Retinal pigment epithelial cell (primary cell): ENCODE measurements at regions not wholly inside any gene's neighbourhood (a gene's known extent, or its start where the extent isn't known, plus 50 kb on each side); places are given as distances from the start of the nearest gene placed in this dataset.

Source experiments
- DNase-seq: peaks from one replicate; pipeline ENCODE4 v3.0.0-alpha.2; 2010; ENCODE audit warnings: low read depth
- H3K4me3 ChIP-seq: 2 replicates; pipeline ENCODE4 v1.5.1; 2011; ENCODE audit warnings: mild to moderate bottlenecking, low read length, control low read depth, moderate library complexity
- CTCF ChIP-seq: conservative IDR thresholded peaks from 2 replicates; pipeline ENCODE4 v1.5.1; 2011; ENCODE audit warnings: low read depth, low read length, control low read depth, inconsistent platforms

- TF ChIP-seq CTCF: no peak
- no peak overlapping the region for H3K4me3 ChIP-seq
- DNase-seq: no peak
These were observed 70.7 kb upstream of the EDNRB start for GRCh38 chr13:77989281-77989680.

GRCh38 chr13:77988355-77988754 lies 69.7 kb upstream of the EDNRB start:
- no peak for DNase-seq
- no peak for TF ChIP-seq CTCF
- H3K4me3 ChIP-seq: no peak overlapping the region

- no peak for DNase-seq
- no peak for TF ChIP-seq CTCF
- no peak overlapping the region for H3K4me3 ChIP-seq
These were observed 68.1 kb upstream of the EDNRB start for GRCh38 chr13:77986713-77987112.

GRCh38 chr13:77985866-77986636 lies 67.4 kb upstream of the EDNRB start:
- TF ChIP-seq CTCF: no peak
- no peak overlapping the region for H3K4me3 ChIP-seq
- no peak for DNase-seq

- no peak overlapping the region for H3K4me3 ChIP-seq
- peak; percentile 25 for DNase-seq
- TF ChIP-seq CTCF: no peak
These were observed 62.8 kb upstream of the EDNRB start for GRCh38 chr13:77981281-77981881.

GRCh38 chr13:77980592-77980991 lies 62.0 kb upstream of the EDNRB start:
- no peak overlapping the region for H3K4me3 ChIP-seq
- no peak for TF ChIP-seq CTCF
- DNase-seq: peak; percentile 95
